Posterior vena cava (tissue), 2 donors: ENCODE measurements at regions not wholly inside any gene's neighbourhood (a gene's known extent, or its start where the extent isn't known, plus 50 kb on each side); places are given as distances from the start of the nearest gene placed in this dataset.
"Not testable (repeated sequence)": the region's sequence is repeated elsewhere in the genome, so short reads cannot be mapped to it uniquely, and the experiment has no call there.

Experiments
- DNase-seq: peaks from one replicate; pipeline ENCODE4 v3.0.0-alpha.2; 2020; ENCODE audit warnings: low spot score
- intact Hi-C, 2 donors: fragments of 100-400 bp; cut with DNase I; formaldehyde crosslinking; loops; one replicate each; pipeline versions ENCODE4 v1.14.1 to v1.14.2; 2022 to 2023
- donor health status: DM: yes; HTN: yes; CAD: no.
- donor health status: DM: yes; HTN: yes; CAD: no.

DNA sequence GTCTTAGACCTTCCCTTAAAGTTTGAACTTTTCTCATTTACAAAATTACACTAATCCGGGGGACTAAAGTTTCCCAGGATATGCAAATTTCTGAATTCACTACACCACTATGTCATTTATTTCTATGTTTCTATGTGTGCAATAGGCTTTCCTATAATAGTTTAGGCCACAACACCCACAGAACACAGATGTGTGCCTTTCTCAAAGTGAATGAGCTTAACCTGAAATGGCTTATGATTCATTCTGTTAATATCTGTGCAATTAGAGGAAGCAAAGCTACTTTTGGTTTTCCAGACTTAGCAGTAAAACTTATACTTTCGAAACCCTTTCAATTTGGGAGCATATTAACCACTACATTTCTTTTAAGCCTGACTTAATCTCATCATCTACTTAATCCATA, 748.1 kb downstream of the GBE1 start:
- DNase-seq, result no peak
- intact Hi-C loops, result no loop called here

DNA sequence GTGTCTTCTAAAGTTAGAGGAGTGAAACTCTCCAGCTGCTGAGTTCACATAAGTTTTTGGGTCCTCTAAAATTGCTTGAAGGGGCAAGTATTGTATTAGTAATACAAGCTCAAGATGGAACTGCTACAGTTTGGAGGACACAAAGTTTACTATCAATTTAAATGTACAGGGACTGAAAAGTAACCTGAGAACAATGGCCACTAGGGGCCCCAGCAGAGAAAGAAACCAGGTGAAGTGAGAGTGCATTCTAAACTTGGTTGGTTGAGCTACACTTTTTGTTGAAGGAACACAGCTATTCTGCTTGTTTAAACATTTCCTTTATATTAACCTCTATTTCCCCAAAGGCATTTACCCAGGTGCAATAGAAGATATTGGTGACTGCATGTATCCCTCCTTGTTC, 755.5 kb downstream of the GBE1 start:
- DNase-seq, result no peak
- intact Hi-C loops, result no loop called here

DNA sequence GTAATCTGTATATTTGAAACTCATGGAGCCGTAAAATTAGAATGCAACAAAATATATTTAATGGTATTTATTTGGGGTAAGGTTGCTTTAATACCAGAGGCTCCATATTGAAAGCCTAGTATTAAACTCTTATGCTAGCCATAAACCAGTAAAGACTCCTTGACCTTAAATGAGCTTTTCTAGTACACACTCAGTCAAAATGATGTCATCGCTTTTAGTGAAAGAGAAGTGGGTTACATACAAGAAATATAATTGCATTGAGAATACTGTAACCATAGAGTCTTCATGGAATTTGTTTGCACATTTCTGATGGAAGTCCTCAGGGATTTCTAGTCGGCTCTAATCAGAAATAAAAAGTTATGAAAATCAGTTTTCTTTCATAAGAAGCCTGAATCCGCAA, 757.6 kb downstream of the GBE1 start:
- intact Hi-C loops, result no loop called here
- no peak for DNase-seq

DNA sequence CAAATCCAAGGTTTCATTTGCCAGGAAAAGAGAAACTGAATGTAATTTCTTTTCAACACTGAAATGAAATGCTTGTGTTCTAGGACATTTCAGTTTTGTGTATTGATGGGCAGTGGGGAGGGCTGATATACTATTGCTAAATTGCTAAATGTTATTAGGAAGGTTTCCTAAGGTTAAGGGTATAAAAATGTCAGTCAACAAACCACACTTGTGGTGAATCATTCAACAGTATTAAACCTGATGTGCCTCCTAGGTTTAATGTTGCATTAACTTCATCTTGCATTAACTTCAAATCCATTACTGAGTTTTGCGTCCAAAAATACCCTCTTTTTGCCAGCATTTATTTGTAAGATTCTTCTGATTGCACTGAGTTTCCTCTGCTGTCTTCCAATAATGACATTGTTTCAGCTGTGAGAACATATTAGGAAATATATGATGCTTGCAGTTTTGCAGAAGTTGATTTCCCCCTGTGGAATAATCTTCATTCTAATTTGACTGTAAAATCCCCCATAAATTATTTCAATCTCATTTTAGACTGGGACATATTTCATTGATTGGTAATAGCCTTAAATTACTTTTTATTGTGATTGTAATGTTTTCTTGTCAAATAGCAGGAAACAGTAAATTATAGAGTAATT, 758.3 kb downstream of the GBE1 start:
- no peak for DNase-seq
- intact Hi-C loops, result no loop called here

DNA sequence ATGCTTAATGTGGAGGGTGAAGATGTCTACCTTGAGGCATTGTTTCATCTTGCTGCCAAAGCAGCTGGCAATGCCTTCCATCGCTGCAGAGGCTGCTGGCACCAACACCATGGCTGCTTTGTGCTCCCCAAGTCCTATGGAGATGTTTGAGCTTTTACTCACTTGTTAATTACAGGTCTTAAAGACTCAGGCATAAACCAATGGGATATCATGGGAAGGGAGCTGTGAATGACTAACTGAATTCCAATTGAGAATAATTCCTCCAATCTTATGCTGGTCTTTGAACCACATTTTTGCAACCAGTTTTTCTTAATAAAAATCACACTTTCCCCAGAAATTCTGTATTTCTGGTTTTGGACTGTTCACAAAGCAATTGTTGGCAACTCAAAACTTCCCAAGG, 762.0 kb downstream of the GBE1 start:
- intact Hi-C loops, result no loop called here
- no peak for DNase-seq

DNA sequence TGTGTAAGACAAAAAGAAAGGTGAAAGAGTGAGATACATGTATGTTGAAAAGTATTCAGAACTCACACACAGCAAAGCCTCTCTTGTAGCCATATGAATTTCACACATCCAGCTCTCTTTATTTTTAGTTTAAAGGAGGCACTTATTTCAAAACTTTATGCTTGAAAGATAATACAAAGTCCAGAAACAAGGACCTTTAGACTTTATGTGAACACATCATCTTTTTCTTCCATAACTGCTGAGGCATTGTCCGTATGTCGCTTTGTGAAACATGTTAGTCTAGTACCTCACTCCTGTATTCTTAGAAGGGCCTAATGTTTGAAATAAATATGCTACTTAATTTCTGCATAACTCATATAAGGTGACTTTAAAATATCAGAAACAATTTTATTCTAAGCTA, 763.4 kb downstream of the GBE1 start:
- DNase-seq, result no peak
- intact Hi-C loops, result no loop called here

DNA sequence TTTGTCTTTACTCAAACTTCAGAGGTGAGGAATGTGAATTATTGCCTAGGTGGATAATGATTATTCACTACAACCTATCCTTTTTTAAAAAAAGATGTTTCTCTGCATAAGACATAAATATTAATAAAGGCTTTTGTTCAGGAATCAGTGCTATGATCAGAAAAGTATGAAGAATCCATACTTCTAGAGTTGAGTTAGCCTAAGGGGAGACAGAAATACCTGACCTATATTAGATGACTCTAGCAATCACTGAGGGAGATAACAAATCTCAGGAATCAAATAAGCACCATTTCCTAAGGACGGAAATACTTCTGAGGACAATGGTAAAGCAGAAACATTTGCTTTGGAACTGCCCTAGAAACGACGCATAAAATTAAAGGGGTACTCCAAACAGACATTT, 763.8 kb downstream of the GBE1 start:
- intact Hi-C loops, result no loop called here
- no peak for DNase-seq

DNA sequence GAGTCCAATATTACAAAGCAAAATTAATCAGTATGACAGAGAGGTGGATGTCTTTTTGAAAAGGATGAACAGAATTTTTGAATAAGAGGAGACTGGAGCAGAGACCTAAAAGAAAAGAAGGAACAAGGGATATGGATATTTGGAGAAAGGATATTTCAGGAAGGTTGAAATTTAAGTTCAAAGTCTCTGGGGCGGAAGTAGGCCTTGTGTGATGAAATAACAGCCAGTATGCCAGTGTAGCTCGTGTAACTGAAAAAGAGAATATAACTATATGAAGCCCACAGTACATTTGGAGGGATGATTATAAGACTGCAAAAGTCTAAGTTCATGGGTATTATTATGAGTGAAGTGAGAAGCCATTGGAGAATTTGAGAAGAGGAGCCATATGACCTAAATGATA, 766.7 kb downstream of the GBE1 start:
- no peak for DNase-seq
- intact Hi-C loops, result no loop called here

DNA sequence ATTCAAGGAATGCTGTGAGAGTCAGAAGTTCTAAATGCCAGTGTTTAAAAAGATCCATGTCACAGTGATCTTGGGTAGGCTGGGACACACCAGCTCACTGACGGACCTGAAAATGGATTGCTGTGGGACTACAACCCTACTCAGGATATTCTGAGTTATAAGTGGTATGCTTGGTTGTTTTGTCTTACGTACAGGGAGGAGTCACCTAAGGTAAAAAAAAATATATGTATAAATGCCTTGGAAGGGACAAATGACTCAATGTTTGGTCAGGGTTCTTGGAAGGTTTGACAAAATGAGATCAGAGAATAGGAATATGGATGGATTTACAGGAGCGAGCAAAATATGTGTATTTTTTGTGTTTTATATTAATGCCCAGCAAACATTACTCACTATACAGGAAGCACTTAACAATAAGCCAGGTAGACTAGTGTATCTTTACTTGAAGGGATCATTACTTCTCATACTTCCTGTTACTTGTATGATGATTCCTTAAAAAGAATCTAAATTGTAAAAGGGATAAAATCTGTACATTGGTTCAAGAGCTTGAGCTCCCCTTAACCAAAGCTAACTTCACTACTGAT, 767.3 kb downstream of the GBE1 start:
- intact Hi-C loops, result no loop called here
- DNase-seq, result no peak

DNA sequence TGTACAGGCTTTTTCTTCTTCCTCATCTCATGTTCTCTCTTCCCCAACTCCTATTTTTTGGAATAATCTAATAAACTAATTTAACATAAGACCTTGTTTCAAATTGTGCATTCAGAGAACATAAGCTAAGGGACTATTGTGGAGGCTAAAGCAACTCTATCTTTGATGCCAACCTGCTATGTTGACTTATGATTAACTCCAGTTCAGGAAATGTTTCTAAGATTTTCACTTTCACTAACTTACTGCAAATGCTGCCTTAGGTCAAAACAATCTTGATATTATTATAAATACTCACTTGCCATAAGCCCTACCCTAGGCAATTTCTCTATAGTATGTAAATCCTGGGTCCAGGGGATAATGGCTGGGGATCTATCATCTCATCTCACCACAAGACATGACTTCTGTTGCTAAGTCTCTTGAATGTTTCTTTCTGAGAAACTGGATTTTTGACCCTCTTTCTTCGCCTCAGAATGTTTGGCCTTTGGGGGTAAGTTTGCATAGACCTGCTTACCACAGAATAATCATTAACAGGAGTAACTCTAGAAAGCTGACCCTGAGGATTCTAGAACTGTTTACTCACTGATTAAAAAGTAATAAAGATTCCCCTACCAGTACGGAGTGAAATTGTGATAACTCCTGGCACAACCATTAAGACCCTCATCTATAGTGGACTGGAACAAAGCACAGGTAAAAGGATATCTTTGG, 768.1 kb downstream of the GBE1 start:
- DNase-seq, result no peak
- intact Hi-C loops, result no loop called here

DNA sequence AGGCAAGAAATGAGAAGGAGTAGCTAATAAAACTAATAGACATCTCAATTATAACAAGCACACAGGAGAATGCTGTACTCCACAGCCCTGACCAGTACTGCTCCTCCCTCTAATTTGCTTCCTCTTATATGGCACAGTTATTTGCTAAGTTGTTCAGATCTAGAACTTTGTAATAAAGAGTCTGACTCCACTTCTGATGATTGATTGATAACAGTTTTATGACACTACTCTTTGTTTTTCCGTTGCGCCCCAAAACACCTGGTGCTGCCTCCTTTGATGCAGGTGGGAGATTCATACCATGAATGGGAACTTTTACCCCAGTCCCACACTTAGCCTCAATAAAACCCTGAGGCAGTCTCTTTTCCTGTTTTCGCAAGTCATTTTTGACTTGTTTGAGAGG, 777.7 kb downstream of the GBE1 start:
- intact Hi-C loops, result no loop called here
- DNase-seq, result no peak

DNA sequence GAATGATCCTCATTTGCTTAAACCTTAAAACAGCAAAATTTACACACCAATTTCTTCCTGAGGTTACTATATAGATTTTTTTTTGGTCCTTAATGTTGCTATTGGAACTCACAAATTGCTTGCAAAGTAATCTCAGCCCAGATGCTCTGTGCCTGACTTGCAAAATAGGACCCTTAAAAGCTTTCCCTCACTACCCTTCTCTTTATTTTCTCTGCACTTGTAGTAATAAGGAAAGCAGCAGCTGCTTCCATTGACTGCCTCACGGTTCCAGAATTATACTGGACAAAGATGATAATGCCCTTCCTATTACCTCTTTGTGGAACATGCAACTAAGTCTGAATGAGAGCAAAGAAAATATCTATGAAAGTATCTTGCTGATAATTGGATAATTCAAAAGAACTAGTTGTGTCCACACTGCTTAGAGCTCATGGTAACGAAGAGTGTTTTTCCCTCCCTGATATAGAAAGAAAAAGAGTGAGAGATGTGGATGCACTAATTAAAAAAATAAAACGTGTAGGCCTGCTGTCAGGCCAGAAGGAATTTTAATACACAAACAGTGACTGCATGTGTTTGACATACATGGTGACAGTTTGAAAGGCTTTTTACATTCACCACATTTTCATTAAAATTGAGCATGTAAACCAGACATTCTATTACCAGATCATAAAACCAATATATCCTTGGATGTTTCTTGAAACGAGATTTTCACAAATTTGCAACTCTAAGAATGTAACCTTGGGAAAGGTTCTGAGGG, 783.1 kb downstream of the GBE1 start:
- intact Hi-C loops, result no loop called here
- no peak for DNase-seq

DNA sequence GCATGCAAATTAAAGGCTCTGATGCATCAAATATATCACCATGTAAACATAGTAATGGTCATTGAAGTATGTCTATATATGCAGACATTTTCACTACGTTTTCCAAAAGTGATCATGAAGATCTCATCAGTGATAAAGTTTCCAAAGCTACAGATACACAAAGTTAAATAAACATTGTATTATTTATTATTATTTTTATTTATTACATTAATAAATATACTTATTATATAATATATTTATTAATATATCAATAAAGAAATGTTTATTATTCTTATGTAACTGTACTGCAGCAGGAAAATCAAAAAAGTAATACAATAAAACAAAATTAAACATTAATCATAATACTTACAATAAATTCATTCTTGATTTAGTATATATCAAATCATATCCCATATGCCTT, 791.2 kb downstream of the GBE1 start:
- intact Hi-C loops, result no loop called here

DNA sequence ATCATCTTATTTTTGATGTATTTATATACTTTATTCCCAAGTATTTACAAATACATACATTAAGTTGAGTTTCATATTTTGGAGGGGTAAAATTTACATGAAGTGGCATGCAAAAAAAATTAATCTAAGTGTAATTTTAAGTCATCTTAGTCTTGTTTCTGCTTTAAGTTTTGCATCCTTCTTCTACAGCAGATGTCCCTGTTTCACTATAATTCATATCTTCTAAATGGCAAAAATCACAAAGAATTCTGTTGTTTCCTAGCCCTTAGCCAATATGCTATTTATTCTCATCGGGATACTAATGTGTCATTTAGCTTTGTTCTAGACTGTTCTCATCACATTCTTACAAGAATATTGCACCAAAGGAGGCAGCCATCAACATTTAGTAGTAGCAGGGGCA, 831.9 kb downstream of the GBE1 start:
- intact Hi-C loops, result no loop called here
- DNase-seq, result no peak

More for the DNA sequence above, 791.2 kb downstream of the GBE1 start:
- DNase-seq, result no peak

DNA sequence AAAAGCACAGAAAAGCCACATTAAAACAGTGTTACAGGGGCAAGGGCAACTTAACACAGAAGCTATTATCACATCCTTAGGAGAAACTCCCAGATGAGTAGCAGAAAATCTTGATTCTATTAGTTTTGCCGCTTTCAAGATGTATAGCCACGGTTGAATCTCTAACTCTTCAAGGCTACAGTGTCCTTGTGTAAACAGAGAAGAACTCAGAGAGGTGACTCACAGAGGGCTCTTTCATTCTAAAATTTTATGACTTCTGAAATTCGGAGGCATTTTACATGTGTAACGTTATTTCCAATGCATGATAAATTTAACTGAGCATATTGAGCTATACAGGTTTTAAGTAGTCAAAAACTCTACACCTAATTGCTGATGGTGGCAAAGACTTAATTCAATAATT, 846.6 kb downstream of the GBE1 start:
- no peak for DNase-seq
- intact Hi-C loops, result no loop called here

DNA sequence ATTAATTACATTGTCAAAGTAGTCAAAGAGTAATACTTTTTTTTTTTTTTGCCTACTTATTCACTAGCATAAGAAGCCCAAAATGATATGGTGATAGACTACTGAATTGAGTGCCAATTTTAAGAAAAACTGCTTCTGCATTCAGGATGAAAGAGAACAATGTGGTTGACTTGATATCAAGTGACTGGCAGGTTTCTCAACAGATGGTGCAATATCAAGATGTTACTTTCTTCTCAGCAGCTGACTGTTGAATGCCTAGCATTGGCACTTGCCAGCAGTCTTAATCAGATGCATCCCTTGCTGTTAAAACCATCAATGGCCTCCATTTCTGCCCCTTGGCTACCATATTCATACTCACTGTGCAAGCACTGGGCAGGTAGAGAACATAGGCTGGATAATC, 863.2 kb downstream of the GBE1 start:
- intact Hi-C loops, result no loop called here
- no peak for DNase-seq

DNA sequence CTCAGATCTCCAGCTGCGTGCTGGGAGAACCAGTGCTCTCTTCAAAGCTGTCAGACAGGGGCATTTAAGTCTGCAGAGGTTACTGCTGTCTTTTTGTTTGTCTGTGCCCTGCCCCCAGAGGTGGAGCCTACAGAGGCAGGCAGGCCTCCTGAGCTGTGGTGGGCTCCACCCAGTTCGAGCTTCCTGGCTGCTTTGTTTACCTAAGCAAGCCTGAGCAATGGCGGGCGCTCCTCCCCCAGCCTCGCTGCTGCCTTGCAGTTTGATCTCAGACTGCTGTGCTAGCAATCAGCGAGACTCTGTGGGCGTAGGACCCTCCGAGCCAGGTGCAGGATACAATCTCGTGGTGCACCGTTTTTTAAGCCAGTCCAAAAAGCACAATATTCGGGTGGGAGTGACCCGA, 864.4 kb downstream of the GBE1 start:
- intact Hi-C loops, DNase-seq: not testable (repeated sequence)

DNA sequence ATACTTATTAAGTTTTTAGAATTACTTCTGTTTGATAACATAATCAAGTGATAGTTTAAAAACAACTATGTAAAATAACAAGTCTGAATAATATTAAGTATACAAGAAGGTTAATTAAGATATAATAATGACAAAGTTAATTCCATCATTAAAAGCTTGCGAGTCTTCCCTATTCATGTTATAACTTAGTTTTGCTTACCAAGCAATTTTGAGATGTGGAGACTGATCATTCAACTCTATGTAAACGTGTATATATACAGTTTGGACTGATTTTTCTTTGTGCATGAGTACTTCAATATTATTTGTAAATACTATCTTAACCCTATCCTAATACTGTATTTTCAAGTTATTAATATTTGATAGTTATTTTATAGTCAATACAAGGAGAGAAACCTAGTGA, 870.9 kb downstream of the GBE1 start:
- intact Hi-C loops, result no loop called here

DNA sequence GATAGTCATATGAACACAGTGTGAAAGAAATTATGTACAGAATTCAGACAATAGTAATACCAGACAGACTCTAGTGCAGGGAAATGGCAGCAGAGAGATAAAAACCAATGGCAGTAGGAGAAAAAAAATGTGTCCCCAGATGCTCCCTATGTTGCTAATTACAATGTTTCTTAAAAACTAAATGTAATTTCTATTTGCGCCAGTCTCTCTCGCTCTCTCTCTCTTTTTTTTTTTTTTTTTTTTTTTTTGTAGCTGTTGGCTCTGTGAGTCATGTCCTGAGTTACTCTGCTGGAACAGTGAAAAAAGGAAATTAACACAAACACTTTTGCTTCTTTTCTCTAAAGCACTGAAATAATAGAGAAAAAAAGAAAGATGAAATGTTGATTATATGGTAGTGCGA, 871.9 kb downstream of the GBE1 start:
- intact Hi-C loops, result no loop called here
- no peak for DNase-seq

More for the DNA sequence above, 870.9 kb downstream of the GBE1 start:
- no peak for DNase-seq

DNA sequence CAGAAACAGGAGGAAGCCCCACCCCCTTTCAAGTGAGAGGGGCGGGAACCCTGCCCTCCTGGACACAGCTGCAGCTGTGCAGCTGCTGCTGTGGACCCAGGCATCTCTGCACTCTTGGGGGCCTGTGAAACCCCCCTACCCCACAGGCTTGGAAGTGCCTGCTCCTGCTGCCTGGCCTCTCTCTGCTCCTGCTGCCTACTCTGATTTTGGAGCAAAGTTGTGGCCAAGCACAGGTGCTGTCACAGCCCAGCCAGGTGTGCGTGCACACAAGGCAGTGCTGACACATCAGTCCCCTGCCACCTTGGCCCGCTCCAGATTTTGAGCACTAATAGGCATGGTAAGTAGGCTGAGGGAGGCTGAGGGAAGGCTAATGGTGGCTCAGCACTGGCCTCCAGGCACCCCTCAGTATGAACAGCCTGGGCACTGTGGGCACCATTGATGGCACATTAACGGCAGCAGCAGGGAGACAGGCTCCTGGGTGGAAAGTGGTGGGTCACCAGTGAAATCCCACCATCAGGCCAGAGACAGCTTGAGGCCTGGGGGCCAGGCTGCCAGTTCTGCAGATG, 890.9 kb downstream of the GBE1 start:
- DNase-seq, result no peak
- intact Hi-C loops, result no loop called here
